ENCODE measurements at regions not wholly inside any gene's neighbourhood (a gene's known extent, or its start where the extent isn't known, plus 50 kb on each side); places are given as distances from the start of the nearest gene placed in this dataset.

- H3K4me3 ChIP-seq (ENCODE audit: low read depth, low read length), result no peak overlapping the region
- no peak for DNase-seq (ENCODE audit: low read depth)
- TF ChIP-seq MAX (IDR thresholded peaks at IDR 0.05; ENCODE audit: low read depth, low read length) (no peak), POLR2A (IDR thresholded peaks at IDR 0.05; ENCODE audit: extremely low read depth, insufficient read length) (no peak), CTCF (IDR thresholded peaks at IDR 0.05; ENCODE audit: low read depth, low read length) (no peak), MYC (IDR thresholded peaks at IDR 0.05; ENCODE audit: low read depth, low read length) (no peak)
These were observed 95.3 kb upstream of the PAQR3 start for GRCh38 chr4:79034544-79034943.

GRCh38 chr4:79030973-79031372 is 91.7 kb upstream of the PAQR3 start:
- TF ChIP-seq POLR2A (IDR thresholded peaks at IDR 0.05; ENCODE audit: extremely low read depth, insufficient read length), result no peak
- TF ChIP-seq MAX (IDR thresholded peaks at IDR 0.05; ENCODE audit: low read depth, low read length), result no peak
- no peak for TF ChIP-seq CTCF (IDR thresholded peaks at IDR 0.05; ENCODE audit: low read depth, low read length)
- TF ChIP-seq MYC (IDR thresholded peaks at IDR 0.05; ENCODE audit: low read depth, low read length), result no peak
- DNase-seq (ENCODE audit: low read depth), result no peak
- no peak overlapping the region for H3K4me3 ChIP-seq (ENCODE audit: low read depth, low read length)

- DNase-seq (ENCODE audit: low read depth), result no peak
- TF ChIP-seq POLR2A (IDR thresholded peaks at IDR 0.05; ENCODE audit: extremely low read depth, insufficient read length), result no peak
- no peak for TF ChIP-seq CTCF (IDR thresholded peaks at IDR 0.05; ENCODE audit: low read depth, low read length)
- no peak for TF ChIP-seq MAX (IDR thresholded peaks at IDR 0.05; ENCODE audit: low read depth, low read length)
- no peak for TF ChIP-seq MYC (IDR thresholded peaks at IDR 0.05; ENCODE audit: low read depth, low read length)
- H3K4me3 ChIP-seq (ENCODE audit: low read depth, low read length), result no peak overlapping the region
These were observed 88.4 kb upstream of the PAQR3 start for GRCh38 chr4:79027656-79028055.

GRCh38 chr4:79025170-79025569 is 85.9 kb upstream of the PAQR3 start:
- no peak for DNase-seq (ENCODE audit: low read depth)
- TF ChIP-seq CTCF (IDR thresholded peaks at IDR 0.05; ENCODE audit: low read depth, low read length) (no peak), MYC (IDR thresholded peaks at IDR 0.05; ENCODE audit: low read depth, low read length) (no peak), POLR2A (IDR thresholded peaks at IDR 0.05; ENCODE audit: extremely low read depth, insufficient read length) (no peak), MAX (IDR thresholded peaks at IDR 0.05; ENCODE audit: low read depth, low read length) (no peak)
- no peak overlapping the region for H3K4me3 ChIP-seq (ENCODE audit: low read depth, low read length)

GRCh38 chr4:79023799-79024770 is 84.8 kb upstream of the PAQR3 start:
- DNase-seq (ENCODE audit: low read depth), result no peak
- TF ChIP-seq MAX (IDR thresholded peaks at IDR 0.05; ENCODE audit: low read depth, low read length) (no peak), MYC (IDR thresholded peaks at IDR 0.05; ENCODE audit: low read depth, low read length) (no peak), POLR2A (IDR thresholded peaks at IDR 0.05; ENCODE audit: extremely low read depth, insufficient read length) (no peak), CTCF (IDR thresholded peaks at IDR 0.05; ENCODE audit: low read depth, low read length) (no peak)
- H3K4me3 ChIP-seq (ENCODE audit: low read depth, low read length), result no peak overlapping the region

All from NB4 (cell line).